ENCODE measurements at regions not wholly inside any gene's neighbourhood (a gene's known extent, or its start where the extent isn't known, plus 50 kb on each side); places are given as distances from the start of the nearest gene placed in this dataset.

DNA sequence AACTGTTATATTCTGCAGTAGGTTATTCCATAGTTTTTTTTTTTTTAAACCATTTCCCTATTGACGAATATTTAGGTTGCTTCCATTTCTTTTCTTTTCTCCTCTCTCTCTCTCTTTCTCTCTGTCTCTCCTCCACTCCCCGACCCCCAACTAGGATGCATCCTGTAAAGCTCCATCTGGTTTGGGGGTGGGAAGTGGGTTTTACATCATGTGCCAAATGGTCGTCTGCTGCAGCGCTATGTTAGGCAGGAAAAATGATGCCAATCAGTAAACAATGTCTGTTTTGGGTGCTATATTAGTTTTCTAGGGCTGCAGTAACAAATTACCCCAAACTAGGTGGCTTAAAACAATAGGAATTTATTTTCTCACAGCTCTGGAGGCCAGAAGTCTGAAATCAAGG is 465.0 kb downstream of the AACS start:
- H3K4me1 ChIP-seq (ENCODE audit: control insufficient read depth in 1 of 2, low read depth in 2 of 2), result no peaks in the 10 kb centered on the region
- H3K36me3 ChIP-seq, result no peaks in the 10 kb centered on the region
- no peaks in the 10 kb centered on the region for H3K27me3 ChIP-seq (replicated peaks; ENCODE audit: insufficient read depth)
- no peaks in the 10 kb centered on the region for H3K9me3 ChIP-seq
- no peak for ATAC-seq (ENCODE audit: insufficient number of reproducible peaks, low FRiP score, low read depth)
- DNase-seq (ENCODE audit: low spot score), result no peak
- TF ChIP-seq, protein P1, sequence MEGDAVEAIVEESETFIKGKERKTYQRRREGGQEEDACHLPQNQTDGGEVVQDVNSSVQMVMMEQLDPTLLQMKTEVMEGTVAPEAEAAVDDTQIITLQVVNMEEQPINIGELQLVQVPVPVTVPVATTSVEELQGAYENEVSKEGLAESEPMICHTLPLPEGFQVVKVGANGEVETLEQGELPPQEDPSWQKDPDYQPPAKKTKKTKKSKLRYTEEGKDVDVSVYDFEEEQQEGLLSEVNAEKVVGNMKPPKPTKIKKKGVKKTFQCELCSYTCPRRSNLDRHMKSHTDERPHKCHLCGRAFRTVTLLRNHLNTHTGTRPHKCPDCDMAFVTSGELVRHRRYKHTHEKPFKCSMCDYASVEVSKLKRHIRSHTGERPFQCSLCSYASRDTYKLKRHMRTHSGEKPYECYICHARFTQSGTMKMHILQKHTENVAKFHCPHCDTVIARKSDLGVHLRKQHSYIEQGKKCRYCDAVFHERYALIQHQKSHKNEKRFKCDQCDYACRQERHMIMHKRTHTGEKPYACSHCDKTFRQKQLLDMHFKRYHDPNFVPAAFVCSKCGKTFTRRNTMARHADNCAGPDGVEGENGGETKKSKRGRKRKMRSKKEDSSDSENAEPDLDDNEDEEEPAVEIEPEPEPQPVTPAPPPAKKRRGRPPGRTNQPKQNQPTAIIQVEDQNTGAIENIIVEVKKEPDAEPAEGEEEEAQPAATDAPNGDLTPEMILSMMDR (IDR thresholded peaks at IDR 0.05), result no peak
- H3K4me3 ChIP-seq, result no peak overlapping the region
- no peak overlapping the region for H3K27ac ChIP-seq

DNA sequence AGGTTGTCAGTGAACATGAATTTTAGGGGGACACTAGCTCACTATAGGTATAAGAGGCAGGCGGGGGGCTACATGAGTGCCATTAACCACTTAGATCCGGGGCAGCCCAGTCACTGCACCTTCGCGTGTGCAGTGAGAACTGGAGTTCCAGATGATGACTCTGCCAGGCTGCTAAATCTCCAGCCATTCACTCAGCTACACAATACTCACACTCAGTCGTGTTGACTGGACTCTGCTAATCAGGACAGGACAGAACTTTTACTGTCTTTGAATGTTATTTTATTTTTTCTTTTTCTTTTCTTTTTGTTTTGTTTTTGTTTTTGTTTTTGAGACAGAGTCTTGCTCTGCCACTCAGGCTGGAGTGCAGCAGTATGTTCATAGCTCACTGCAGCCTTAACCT is 465.6 kb downstream of the AACS start:
- H3K27me3 ChIP-seq (replicated peaks; ENCODE audit: insufficient read depth), result no peaks in the 10 kb centered on the region
- DNase-seq (ENCODE audit: low spot score) (no peak), ATAC-seq (ENCODE audit: insufficient number of reproducible peaks, low FRiP score, low read depth) (no peak)
- H3K9me3 ChIP-seq, result no peaks in the 10 kb centered on the region
- no peak overlapping the region for H3K27ac ChIP-seq
- no peaks in the 10 kb centered on the region for H3K4me1 ChIP-seq (ENCODE audit: control insufficient read depth in 1 of 2, low read depth in 2 of 2)
- TF ChIP-seq, protein P1 (IDR thresholded peaks at IDR 0.05), result no peak
- no peak overlapping the region for H3K4me3 ChIP-seq
- H3K36me3 ChIP-seq, result no peaks in the 10 kb centered on the region

DNA sequence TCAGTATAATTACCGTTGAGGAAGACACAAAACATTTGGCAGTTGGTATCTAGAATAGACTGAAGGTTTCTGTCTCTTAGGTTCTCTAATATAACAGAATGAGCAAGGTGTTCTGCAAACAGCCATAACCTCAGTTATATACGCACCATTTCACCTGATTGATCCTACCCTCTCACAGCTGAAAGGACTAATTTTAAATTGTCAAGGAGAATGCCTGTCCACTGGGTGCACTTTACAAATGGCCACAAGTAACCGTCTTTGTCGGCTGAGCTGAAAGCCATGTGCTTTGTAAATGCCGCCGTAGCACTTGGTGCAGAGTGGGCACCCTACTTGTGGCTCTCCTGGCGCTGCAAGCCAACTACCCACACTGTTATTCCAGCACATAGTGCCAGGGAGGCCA is 466.3 kb downstream of the AACS start:
- no peak overlapping the region for H3K4me3 ChIP-seq
- H3K9me3 ChIP-seq, result no peaks in the 10 kb centered on the region
- no peak overlapping the region for H3K27ac ChIP-seq
- H3K27me3 ChIP-seq (replicated peaks; ENCODE audit: insufficient read depth), result no peaks in the 10 kb centered on the region
- no peak for ATAC-seq (ENCODE audit: insufficient number of reproducible peaks, low FRiP score, low read depth)
- no peaks in the 10 kb centered on the region for H3K36me3 ChIP-seq
- TF ChIP-seq, protein P1 (IDR thresholded peaks at IDR 0.05), result no peak
- DNase-seq (ENCODE audit: low spot score), result no peak
- H3K4me1 ChIP-seq (ENCODE audit: control insufficient read depth in 1 of 2, low read depth in 2 of 2), result no peaks in the 10 kb centered on the region

DNA sequence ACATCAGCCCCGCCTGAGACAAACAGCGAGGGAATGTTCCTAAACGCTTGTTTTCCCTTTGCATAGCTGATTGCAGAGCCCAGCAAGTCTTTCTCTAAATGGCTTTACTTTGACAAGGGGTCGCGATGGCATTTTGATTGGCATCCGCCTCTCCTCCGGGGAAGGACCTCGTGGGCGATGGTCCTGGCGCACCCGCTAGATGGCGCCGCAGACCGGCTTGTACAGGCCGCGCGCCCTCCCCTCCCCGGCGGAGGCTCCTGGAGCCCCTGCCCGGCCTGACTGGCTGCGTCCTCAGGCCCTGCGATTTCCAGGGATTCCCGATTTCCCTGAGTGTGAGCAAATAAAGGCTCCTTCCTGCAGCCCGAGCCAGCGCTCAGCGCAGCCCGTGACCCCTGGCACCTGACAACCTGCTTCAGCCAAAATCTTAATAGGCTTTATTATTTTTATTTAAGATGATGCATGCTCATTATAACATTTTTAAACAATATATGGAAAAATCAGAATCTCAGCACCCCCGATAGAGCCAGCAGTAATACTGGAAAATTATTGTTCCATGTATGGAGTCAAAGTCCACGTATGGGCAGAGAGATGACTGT is 468.3 kb downstream of the AACS start:
- H3K27me3 ChIP-seq (replicated peaks; ENCODE audit: insufficient read depth), result no peaks in the 10 kb centered on the region
- H3K4me1 ChIP-seq (ENCODE audit: control insufficient read depth in 1 of 2, low read depth in 2 of 2), result no peaks in the 10 kb centered on the region
- no peak for ATAC-seq (ENCODE audit: insufficient number of reproducible peaks, low FRiP score, low read depth)
- H3K4me3 ChIP-seq, result no peak overlapping the region
- no peaks in the 10 kb centered on the region for H3K36me3 ChIP-seq
- TF ChIP-seq, protein P1 (IDR thresholded peaks at IDR 0.05), result peak; percentile 59
- no peaks in the 10 kb centered on the region for H3K9me3 ChIP-seq
- no peak overlapping the region for H3K27ac ChIP-seq
- no peak for DNase-seq (ENCODE audit: low spot score)

DNA sequence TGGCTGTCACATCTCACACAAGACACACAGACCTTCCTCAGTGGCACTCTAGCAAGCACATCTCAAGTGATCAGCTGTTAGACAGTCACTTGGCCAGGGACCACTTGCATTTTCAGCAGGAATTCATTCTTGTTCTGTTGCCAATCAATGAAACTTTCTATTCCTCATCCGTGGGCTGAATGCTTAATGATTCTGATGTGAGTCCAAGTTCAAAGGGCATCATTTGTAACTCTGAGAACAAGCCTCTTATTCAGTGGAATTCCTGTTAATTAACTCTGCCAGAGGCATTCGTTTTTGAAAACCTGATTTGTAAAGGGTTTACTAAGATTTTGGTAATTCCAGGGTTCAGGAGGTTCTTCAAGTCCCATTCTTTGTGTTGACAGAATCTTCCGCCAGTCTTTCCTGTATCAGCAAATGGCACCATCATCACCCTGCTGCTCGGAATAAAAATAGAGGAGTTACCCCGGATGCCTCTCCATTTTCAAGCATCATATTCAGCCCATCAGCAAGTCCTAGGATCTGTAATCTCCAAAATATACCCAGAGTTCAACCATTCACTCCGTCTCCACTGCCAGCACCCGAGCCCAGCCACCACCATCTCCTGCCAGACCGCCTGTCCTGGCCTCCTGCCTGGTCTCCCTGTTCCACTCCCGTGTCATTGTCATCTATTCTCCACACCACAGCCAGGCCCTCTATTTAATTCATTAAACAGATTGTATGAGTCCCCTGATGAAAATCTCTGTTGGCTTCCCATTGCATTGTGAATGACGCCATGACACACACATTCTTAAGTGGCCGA is 473.4 kb downstream of the AACS start:
- Histone ChIP-seq H3K36me3 (no peaks in the 10 kb centered on the region), H3K27ac (no peak overlapping the region), H3K27me3 (replicated peaks; ENCODE audit: insufficient read depth) (no peaks in the 10 kb centered on the region), H3K4me1 (ENCODE audit: control insufficient read depth in 1 of 2, low read depth in 2 of 2) (no peaks in the 10 kb centered on the region), H3K4me3 (no peak overlapping the region), H3K9me3 (no peaks in the 10 kb centered on the region)
- TF ChIP-seq, protein P1 (IDR thresholded peaks at IDR 0.05), result no peak
- ATAC-seq (ENCODE audit: insufficient number of reproducible peaks, low FRiP score, low read depth) (no peak), DNase-seq (ENCODE audit: low spot score) (no peak)
